Midbrain (tissue), 1 donor: ENCODE measurements at regions not wholly inside any gene's neighbourhood (a gene's known extent, or its start where the extent isn't known, plus 50 kb on each side); places are given as distances from the start of the nearest gene placed in this dataset.

Source experiments
- DNase-seq: peaks from one replicate; lab custom pipeline; 2025; lab: John Stamatoyannopoulos, UW

DNA sequence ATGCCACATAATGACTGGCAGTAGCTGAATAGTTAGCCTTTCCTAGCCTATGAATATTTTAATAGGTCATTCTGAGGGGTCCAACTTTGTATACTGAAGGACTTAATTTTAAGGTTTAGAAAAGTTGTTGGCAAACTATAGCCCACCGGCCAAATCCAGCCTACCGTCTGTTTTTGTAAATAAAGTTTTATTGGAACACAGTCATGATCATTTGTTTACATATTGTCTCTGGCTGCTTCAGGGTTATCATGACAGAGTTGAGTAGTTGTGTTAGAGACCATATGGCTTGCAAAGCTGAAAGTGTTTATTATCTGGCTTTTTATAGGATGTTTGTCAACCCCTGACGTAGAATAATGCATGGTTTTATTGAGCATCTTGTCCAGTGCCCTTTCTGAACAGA, 73.4 kb downstream of the NTMT2 start:
- DNase-seq: no peak

DNA sequence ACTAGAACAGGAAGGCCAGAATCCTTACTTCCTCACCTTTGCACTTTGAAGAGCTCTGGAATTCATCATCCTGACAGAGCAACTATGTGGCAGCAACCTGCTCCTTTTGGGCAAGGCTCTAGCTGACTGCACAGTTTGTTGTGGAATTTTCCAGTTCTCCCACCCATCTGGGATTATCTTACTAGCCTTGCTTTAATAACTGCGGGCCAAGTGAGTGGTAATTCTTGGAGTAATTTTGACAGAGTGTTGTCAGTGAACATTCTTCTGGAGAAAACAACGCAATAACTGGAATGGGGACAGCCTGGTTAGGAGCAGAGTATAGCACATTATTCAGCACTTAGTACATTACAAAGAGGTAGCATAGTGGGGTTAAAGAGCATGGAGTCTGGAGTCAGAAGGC, 75.3 kb downstream of the NTMT2 start:
- no peak for DNase-seq

DNA sequence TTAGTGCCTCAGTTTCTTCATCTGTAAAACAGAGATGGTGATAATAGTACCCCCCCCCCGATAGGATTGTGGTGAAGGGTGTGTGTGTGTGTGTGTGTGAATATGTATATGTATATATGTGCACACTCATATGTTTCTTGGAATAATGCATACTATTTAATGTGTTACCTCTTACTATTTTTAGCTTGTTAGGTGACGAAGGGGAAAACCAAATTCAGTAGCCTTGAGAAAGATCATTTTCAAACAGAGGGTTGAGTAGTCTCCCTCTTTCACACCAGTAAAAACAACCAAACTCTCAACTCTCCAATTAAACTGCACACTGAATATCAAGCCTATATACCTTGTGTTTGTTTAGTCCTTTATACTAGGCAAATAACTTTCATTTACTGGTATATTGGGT, 75.7 kb downstream of the NTMT2 start:
- no peak for DNase-seq

DNA sequence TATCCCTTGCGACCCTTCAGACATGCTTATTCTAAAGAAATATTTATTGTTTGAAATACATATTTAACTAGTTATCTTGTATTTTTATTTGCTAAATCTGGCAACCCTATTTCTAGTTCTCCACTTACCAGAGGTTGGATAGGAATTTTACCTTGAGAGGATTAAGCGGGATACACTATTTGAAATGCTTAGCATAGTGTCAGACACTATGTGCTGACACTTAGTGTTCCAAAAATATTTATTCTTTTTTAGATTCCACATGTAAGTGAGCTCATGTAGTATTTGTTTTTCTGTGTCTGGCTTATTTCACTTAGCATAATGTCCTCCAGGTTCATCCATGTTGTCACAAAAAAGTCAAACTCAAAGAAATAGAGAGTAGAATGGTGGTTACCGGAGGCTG, 78.7 kb downstream of the NTMT2 start:
- no peak for DNase-seq

DNA sequence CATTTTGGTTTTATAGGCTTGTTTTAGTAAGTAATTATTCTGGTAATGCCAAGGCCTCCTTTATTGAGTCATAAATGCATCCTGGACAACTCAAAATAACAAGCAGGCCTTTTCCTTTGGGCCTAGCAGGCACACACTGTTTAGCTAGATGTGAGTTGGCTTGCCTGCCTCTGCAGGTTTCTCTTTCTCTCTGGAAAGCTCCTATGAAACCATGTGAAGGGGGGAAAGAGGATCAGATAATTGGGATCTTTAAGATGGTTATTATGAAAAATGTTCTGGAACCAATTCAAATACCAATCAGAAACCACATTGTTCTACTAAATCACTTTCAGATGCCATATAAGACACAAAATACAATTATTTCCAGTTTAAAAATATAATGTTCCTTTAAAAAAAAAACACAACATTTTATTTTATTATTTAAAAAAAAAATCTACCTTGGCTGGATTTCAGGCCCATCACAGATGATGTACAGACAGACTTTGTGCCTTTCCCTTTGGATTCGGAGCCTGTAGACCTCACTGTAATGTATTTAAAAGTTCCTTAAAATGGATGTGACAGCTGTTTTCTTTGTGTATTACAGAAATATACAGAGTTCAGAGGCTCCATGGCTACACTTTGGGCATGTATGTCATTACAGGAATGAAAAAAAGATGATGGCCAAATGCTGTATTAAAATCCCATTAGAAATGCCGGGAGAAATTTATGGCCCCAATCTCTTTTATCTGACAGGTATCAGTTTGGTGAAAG, 80.2 kb downstream of the NTMT2 start:
- DNase-seq: no peak

DNA sequence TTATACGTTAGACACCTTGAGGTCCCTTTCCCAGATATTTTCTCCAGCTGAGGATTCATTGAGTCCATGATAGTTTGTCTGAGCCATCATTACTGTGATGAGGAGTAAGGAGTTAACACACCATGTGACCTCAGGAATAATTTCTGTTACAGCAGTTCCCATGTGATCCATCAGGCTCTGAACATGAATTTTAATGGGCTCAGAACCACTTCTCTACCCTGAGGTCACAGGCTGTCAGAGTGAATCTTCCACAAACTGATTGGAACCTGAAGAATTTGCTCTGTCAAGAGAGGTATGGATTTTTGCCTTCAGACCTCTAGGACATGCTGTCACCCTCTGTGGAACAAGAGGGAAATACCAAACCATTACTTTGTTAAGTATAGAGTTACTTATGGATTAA, 81.0 kb downstream of the NTMT2 start:
- no peak for DNase-seq

DNA sequence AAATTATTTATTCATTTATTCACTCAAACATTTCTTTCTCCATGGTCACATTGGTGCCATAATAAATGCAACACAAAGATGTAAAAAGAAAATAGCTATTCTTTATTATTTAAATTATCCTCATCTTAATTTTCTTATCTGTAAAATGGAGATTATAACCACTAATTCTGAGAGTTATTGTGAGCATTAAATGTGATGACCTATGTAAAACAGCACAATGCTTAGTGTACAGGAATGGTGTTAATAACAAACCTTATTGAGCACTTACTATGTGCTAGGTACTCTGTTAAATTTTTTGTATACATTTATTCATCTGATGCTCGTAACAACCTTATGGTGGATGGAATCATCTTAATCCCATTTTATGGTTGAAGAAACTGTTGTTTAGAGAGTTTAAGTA, 84.6 kb downstream of the NTMT2 start:
- no peak for DNase-seq

DNA sequence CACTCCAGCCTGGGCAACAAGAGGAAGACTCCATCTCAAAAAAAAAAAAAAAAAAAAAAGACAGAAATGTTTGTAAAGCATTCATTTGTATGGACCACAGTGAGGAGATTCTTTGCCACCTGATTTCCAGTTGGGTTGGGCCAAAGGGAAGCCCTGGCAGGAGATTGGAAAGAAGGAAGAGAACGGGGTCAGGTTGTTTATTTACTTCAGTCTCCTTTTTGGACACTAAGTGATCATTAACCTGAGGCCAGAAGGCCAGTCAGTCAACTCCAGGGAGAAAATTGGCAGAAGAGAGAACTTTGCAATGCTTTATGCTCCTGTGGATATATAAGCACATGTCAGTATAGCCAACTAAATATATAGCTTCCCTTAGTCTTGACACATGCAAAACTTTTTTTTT, 85.9 kb downstream of the NTMT2 start:
- DNase-seq: no peak

DNA sequence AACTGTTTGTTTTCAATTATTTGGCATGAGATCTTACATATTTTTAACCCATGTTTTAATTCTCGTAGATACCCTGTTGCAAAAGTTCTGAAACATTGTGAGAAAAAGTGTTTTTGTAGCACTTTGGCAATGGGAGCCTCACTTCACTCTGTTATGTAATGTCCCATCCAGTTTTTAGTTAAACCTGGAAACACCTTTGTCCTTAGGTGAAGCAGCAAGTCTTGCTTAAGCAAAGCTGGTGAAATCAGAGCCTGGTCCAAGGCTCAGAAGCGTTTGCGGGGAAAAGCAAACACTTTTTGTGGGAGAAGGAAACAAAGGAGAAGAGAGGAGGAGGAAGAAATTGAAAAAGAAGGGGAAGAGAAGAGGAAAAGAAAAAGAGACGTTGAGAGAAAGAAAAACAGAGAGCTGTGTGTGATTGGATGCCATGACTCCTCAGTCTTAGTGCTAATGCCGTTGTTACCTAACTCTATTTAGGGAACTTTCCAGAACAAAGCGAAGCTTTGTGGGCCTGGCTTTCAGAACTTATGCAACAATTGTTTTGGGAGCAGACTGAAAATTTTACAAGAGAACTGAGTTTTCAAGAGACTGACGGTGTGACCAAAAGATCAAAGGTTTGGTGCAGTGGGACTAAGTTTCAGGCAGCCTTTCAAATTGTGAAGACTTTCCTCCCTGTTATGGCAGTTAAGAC, 93.1 kb downstream of the NTMT2 start:
- DNase-seq: no peak

DNA sequence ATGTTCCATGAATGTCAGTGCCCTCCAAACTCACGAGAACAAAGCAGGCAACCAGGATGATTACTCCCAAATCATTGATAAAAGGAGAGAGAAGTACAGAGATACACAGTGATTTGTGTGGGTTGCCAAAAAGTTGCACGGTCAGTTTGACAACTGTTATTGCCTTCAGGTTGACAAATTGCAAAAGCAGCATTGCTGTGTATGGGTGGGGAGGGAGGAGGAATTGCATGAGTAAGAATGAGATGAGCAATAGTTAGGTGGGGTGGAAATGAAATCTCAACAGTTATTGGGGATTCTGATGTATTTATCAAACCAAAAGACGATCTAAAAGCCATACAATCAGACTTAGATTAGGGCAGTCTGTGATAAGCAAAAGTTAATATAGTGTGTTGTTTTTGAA, 93.7 kb downstream of the NTMT2 start:
- DNase-seq: no peak

DNA sequence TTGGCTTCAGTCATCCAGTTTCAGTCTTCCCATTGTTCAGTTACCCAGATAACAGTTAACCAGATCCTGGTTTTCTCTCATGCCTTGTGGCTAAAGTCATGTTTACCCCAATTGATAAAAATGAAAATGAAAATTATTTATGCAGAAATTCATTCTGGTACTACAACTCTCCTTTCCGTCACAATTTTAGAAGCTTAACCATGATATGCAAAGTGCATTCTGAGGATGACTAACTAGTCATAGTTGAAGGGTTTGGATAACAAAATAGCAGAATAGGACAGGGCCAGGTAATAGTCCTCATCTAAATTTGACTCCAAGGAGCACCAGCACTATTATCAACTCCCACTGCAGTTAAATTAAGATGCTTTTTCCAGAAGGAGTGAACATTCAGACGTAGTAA, 94.7 kb downstream of the NTMT2 start:
- no peak for DNase-seq

DNA sequence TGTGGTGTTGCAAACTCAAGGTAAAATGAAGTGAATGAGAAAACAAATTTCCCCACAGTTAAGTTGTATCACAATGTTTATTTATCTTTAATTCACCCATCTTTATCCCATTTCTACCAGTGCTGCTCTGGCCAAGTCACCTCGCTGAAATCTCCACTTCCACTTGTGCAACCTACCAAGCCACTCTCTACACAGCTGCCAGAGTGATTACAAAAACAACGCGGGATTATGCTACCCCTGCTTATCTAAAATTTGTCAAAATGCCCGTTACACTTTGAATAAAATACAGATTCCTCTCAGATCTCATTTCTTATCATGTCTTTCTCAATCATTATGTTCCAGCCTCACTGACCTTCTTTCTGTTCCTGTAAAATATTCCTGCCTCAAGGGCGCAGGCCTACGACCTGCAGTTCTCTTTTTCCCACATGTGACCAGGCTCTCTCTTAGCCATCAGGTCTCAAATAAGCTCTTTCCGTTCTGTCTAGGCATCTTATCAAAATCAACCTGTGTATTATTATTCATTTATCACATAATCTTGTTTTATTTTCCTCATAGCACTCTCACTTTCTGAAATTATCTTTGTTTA, 95.6 kb downstream of the NTMT2 start:
- DNase-seq: no peak

DNA sequence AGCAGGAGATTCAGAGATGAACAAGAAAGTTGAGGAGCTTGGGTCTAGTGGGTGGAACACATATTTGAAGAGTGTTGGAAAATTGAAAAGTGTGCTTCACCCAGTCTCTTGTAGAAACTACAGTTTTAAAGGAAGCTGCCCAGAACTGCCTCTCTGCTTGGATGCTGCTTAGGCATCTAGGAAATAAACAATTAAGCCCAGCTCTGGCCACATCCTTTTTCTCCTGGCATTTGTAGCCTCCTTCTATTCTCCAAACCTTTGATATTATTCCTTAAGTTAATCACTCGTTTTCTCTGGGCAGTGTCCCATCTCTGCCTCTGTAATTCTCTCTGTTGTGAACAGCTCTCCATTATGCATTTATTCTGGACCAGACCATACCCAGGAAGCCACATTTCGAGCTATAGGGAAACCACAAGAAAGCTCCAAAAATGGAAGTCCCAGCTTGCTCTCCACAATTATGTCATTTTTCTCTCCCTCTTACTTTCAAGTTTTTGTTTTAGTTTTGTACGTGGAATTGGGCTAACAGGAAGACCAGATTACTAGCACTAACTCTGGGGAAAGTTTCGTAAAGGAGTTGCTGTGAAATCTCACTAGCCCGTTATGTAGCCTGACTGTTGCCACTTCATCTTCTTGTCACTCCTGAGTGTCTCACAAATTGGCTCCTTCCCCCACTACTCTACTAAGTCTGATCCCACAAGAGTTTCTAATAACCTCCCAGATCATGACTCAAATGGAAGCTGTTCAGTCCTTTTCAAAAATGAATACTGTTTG, 102.2 kb downstream of the NTMT2 start:
- DNase-seq: no peak

DNA sequence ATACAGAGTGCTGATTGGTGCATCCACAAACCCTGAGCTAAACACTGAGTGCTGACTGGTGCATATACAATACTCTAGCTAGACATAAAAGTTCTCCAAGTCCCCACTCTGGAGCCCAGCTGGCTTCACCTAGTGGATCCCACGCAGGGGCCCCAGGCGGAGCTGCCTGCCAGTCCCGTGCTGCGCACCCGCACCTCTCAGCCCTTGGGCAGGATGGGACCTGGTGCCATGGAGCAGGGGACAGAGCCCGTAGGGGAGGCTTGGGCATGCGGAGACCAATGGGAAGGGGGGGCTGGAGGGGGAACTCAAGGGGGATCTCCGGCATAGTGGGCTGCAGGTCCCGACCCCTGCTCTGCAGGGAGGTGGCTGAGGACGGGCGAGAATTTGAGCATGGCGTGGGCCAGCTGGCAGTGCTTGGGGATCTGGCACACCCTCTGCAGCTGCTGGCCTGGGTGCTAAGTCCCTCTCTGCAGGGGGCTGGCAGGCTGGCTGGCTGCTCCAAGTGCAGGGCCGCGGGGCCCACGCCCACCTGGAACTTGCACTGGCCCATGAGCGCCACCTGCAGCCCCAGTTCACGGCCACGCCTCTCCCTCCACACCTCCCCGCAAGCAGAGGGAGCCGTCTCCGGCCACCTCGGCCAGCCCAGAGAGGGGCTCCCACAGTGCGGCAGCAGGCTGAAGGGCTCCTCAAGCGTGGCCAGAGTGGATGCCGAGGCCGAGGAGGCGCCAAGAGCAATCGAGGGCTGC, 104.9 kb downstream of the NTMT2 start:
- DNase-seq: no peak

DNA sequence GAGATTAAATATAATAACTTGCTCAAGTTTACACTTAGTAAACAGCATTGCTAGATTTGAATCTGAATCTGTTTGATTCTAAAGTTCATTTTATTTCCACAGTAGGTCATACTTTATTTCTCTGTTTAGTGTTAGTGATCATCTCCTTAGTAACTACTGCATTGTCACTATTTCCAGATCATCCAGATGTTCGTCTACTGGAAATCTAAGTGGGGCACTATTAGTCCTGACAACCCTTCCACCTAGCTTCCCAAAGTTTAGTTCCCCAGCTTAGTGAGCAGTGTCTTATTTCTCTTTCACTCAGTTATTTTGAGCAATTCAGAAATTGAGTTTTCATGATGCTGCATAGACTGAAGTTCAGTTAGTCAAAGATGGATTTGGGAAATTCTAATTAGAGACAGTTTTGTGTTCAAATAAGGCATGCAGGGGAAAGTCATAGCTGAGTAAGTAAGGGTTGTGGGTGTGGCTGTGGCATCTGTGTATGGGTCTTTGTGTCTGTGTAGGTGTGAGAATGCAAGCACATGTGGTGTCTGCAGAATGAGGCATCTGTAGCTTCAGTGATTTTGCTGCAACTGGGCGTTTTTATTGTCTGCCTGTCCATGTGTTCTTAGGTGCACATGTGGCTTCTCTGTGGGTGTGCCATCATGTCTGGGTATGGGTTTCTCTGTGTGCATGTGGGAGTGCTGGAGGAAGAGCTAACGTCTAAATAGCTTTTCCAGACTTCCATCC, 107.3 kb downstream of the NTMT2 start:
- DNase-seq: no peak

DNA sequence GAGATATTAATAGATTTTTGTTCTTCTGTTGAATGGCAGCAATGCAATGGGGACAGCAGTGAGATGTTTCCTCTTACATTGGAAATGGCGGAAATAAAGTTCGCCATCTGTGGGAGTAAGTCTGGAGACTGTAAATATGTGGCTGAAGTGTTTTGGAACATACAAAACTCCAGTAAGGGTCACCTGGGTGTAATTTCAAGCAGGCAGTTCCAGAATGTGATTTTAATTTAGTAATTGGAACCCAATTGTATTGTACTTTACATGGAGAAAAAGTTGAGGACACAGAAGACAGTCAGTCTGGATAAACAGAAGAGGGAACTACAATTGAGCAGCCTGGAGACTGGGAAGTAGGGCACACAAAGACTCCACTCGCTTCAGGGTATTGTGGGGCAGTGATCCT, 108.6 kb downstream of the NTMT2 start:
- no peak for DNase-seq

DNA sequence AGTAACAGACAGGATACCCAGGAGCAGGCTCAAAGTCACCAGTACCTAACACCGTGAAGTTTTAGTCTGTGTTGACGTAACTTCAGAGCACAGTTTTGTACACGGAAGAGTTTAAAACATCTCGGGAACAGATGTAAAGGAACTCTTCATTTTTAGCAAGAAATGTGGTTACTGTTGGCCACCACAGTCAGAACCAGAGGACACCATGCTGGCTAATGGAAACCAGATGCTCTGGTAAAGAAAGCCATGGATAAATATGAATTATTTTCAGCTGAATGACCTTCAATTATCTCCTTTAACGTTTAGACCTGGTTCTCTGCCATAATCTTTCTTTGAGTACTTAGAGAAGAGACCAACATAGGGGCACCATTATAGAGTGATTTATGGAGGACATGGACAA, 115.9 kb downstream of the NTMT2 start:
- no peak for DNase-seq

DNA sequence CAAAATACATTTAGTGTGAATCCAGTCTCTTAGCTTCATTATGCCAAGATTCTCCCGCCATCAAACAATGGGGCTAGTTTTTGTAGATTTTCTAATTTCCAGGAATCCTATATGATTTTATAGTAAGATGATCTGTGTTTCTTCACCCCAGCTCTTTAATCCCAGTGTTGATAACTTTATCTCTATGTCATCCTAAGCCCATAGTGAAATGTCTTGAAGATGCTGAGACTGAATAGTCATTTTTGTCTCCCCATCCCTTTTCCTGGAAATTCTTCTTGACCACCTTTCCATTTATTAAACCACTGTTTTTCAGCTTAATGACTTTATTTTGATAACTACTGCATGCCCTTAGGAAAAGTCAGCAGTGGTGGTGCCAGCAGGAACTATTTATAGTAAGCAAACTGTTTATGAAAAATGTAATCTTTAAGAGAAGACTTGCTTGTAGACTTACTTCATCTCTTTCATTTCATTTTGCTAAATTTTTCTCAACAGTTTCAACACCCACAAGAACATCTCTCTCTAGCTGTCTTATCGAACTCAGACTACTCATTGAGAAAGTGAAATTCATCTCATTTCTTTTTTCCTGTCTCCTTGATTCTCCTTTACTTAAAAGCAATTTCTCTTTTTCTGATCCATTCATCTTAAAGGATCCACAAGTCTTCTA, 116.6 kb downstream of the NTMT2 start:
- DNase-seq: no peak

DNA sequence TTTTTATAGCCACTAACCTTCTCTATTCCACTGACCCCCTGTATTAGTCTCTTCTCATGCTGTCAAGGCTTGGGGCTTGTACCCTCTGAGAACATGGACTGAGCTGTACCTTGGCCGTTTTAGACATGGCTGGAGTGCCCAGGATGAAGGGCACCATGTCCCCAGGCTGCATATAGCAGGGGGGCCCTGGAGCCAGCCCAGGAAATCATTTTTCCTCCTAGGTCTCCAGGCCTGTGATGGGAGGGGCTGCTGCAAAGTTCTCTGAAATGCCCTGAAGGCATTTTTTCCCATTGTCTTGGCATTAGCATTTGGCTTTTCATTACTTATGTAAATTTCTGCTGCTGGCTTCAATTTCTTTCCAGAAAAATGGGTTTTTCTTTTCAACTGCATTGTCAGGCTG, 119.5 kb downstream of the NTMT2 start:
- no peak for DNase-seq

DNA sequence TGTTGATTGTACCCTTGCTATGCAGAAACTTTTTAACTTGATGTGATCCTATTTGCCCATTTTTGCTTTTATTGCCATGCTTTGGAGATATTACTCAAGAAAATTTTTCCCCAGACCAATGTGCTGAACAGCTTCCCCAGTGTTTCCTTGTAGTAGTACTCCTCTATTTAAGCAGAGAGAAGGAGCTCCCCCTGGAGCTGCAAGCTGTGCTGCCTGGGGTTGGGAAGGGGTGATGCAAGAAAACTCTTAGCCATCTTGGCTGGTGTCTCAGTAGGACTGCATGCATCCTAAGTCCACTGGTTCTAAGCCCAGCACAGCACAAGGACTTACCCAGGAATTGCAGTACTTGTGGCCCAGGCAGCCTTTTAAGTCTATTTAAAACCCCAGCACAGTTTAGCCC, 121.6 kb downstream of the NTMT2 start:
- no peak for DNase-seq
